ENCODE measurements at regions not wholly inside any gene's neighbourhood (a gene's known extent, or its start where the extent isn't known, plus 50 kb on each side); places are given as distances from the start of the nearest gene placed in this dataset.
"Not testable (repeated sequence)": the region's sequence is repeated elsewhere in the genome, so short reads cannot be mapped to it uniquely, and the experiment has no call there.

- no peak for DNase-seq
Measured at GRCh38 chr9:21605489-21605931, 123.4 kb upstream of the IFNE start.

DNA sequence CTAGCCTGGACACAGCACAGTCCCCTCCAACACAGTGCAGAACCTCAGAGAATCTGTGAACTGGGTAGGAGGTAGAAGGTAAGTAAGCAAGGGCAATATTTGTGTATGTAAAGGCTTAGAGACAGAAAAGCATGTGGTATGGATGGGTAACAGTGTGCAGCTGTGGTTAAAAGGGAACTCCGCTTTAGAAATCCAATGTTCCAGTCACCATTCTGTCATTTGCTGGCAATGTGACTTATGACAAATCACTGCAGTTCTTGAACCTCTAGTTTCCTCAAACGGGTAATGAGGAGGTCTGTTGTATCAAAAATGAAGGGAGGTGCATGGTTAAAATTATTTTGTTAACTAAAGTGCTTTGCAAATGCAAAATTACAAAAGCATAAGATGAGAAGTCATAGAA lies 125.5 kb upstream of the IFNE start:
- DNase-seq: no peak

- no peak for DNase-seq
Measured at GRCh38 chr9:21608200-21608599, 126.1 kb upstream of the IFNE start.

- no peak for DNase-seq
Measured at GRCh38 chr9:21609506-21609905, 127.4 kb upstream of the IFNE start.

DNA sequence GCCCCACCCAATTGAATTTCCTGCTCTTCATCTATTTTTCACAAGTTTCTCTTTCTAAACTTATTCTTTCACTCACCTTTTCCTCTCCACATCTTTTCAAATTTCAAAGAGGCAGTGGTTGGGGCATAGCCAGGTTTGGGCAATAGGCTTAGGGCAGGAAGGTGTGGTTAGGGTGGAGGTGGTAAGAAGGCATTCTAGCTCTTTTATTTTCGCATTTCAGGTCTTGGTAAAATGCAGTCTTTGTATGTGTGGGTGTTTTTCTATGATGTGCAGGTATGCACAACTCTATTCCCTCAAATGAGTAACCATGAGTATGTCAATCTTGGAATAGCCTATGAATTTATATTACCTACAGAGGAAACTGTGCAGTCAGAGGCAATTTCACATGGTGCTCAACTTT lies 129.8 kb upstream of the IFNE start:
- peak; percentile 43 for DNase-seq

- no peak for DNase-seq
Measured at GRCh38 chr9:21615018-21615417, 132.9 kb upstream of the IFNE start.

DNA sequence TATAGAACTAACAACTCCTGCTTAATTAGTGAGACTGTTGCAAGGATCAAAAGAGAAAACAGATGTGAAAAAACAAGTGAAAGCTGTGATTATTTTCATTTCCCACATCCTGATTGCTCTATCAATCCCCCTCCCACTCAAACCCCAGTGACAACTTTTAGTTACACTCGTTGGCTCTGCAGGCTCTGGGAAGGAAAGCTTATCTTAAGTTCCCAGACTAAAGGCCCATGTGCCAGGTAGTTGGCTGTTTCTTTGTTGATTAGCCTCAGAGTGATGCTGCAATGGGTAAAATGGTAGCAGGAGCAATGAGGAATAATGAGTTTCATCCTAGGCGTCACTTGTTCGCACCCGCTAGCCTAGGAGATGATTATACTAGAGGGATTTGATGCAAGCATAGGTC lies 133.3 kb upstream of the IFNE start:
- DNase-seq: no peak

DNA sequence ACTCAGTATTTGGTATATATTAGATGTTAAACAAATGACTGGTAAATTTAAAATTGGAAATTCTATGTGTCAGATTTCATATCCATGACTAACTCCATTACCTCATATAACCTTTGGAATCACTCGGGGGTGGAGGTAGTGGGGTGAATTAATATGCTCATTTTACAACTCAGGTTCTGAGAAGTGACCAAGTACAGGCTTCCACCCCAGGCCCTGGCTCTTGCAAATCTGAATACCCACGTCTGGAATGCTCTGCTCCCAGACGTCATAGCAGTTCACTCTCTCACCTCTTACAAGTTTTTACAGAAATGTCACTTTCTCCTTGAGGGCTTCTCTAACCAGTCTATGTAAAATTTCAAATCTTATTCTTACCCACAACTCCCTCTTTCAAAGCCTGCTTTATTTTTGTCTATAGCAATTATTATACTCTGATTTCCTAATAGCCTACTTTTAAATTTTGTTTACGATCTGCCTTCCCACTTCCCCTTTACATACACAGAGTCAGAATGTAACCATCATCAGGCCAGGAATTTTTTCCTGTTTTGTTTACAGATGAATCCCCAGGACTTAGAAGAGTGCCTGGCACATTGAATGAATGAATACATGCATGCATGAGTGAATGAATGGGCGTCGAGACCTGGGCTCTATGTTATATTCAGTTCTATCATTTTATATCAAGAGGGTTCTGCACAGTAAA lies 134.1 kb upstream of the IFNE start:
- DNase-seq: no peak

- DNase-seq: no peak
Measured at GRCh38 chr9:21624675-21625644, 142.8 kb upstream of the IFNE start.

- DNase-seq: no peak
Measured at GRCh38 chr9:21626493-21626892, 144.4 kb upstream of the IFNE start.

DNA sequence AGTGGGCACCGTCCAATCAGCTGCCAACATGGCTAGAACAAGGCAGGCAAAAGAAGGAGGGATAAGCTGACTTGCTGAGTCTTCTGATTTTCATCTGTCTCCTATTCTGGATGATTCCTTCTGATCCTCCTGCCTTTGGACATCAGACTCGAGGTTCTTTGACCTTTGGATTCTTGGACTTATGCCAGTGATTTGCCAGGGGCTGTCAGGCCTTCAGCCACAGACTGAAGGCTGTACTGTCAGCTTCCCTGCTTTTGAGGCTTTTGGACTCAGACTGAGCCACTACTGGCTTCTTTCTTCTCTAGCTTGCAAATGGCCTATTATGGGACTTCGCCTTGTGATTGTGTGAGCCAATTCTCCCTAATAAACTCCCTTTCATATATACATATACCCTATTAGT lies 146.8 kb upstream of the IFNE start:
- not testable (repeated sequence) for DNase-seq

- no peak for DNase-seq
Measured at GRCh38 chr9:21634951-21635350, 152.8 kb upstream of the IFNE start.

GRCh38 chr9:21638104-21638503 lies 156.0 kb upstream of the IFNE start:
- DNase-seq: no peak

- no peak for DNase-seq
Measured at GRCh38 chr9:21653091-21653490, 149.3 kb upstream of the MTAP start.

DNA sequence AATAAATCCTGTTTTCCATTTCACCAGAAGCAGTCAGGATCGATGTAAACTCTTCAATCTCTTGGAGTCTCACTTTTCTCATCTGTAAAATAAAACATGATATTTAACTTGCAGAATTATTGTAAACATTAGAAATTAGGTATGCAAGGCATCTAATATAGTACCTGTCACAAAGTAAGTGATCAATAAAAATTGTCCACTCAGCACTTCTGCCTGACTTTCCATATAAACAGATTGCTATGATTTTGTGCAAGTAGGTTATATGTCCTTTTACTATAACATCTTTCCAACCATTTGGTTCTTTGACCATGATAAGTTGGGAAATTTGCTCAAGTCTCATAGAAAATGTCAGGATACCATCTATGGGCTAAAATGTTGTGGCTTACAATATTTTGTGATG lies 148.8 kb upstream of the MTAP start:
- DNase-seq: no peak

- DNase-seq: no peak
Measured at GRCh38 chr9:21656776-21657674, 145.4 kb upstream of the MTAP start.

DNA sequence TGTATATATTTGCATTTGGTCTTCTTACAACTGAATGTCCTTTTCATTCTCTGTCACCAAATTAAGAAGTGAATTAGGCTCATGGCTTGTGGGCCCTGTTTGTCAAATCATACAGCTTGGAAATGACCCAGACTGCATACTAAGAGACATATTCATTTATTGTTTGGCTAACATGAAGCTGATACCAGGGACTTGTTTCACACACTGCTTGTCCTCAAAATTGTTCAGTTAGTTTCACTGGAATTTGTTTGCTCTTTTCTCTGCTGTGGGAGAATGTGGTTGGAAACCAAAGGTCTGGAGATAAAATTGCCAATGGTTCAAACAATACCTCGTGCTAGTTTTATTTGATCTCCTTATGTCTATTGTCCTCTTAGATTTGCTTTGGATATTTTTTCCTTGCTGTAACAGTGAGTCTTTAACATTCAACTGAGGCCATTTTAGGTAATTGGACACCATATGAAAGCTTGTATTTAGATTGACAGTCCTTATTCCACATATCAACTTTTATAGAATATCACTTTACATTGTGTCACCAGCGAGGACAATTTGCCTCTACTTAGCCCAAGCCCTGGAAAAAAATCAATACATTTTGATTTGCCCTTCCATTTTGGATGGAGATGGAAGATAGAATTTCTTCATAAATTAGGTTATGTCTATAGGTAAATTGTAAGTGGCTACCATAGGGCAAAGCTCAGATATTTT lies 144.3 kb upstream of the MTAP start:
- no peak for DNase-seq

GRCh38 chr9:21660976-21661375 lies 141.5 kb upstream of the MTAP start:
- no peak for DNase-seq

- no peak for DNase-seq
Measured at GRCh38 chr9:21661626-21662025, 140.8 kb upstream of the MTAP start.

DNA sequence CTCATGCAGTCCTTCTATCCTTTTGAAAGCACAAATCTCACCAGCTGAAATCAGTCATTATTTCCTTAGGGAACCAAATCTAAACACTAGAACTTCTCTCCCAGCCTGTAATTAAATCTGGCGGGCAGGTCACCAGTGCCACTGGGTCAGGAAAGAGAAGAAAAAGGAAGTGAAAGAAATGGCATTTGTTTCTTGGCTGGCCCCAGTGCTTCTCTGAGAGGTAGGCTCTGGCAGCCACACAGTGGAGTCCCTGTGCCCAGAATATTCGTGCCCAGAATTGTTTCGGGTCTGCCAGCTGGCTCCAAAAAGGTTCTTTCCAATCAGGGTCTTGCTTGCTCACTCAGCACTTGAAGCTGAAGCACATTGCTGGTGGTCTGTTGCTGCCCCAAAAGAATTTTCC lies 133.9 kb upstream of the MTAP start:
- DNase-seq: no peak

DNA sequence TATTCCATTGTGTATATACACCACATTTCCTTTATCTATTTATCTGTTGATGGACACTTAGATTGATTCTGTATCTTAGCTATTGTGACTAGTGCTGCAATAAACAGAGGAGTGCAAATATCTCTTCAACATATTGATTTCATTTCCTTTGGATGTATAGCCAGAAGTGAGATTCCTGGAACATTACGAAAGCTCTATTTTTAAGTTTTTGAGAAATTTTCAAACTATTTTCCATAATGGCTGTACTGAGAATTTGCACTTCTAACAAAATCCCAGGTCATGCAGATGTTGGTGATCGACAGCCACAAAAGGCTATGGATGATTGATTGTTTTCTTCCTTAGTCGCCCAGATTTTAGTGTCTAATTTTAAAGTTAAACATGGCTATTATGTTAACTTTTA lies 132.7 kb upstream of the MTAP start:
- DNase-seq: no peak

- DNase-seq: no peak
Measured at GRCh38 chr9:21670374-21670773, 132.1 kb upstream of the MTAP start.
